ENCODE measurements at regions not wholly inside any gene's neighbourhood (a gene's known extent, or its start where the extent isn't known, plus 50 kb on each side); places are given as distances from the start of the nearest gene placed in this dataset.

GRCh38 chr15:66860844-66861243, 158.8 kb downstream of the SMAD6 start:
- H3K9ac ChIP-seq (ENCODE audit: low read length in 3 of 3): no peak overlapping the region
- no peaks in the 10 kb centered on the region for H3K9me3 ChIP-seq (ENCODE audit: control insufficient read depth in 2 of 3, insufficient read depth in 1 of 3, low read length in 3 of 3)
- no peaks in the 10 kb centered on the region for H3K36me3 ChIP-seq (ENCODE audit: control insufficient read depth in 2 of 3, insufficient read depth in 3 of 3, low read length in 3 of 3)
- TF ChIP-seq CTCF (IDR thresholded peaks at IDR 0.05; ENCODE audit: borderline replicate concordance, extremely low read depth, insufficient read depth): no peak
- H3K4me1 ChIP-seq (ENCODE audit: control insufficient read depth in 2 of 3, insufficient read depth in 2 of 3, low read depth in 1 of 3, low read length in 3 of 3): peaks cover 0 to 2% (median 0%) of the 10 kb centered on the region in 3 donors
- intact Hi-C loops (cut with DNase I): no loop called here
- no peak for FAIRE-seq
- no peak overlapping the region for H3K4me3 ChIP-seq (ENCODE audit: low read length in 3 of 3)
- H3K27me3 ChIP-seq (ENCODE audit: control insufficient read depth, insufficient read depth, low read length): no peaks in the 10 kb centered on the region
- H3K27ac ChIP-seq (ENCODE audit: low read depth in 2 of 2, low read length in 2 of 2): no peak overlapping the region
- peak in 1 of 5 donors; percentile 7 for DNase-seq

GRCh38 chr15:66862111-66862939, 160.3 kb downstream of the SMAD6 start:
- H3K27ac ChIP-seq (ENCODE audit: low read depth in 2 of 2, low read length in 2 of 2): no peak overlapping the region
- no peak overlapping the region for H3K9ac ChIP-seq (ENCODE audit: low read length in 3 of 3)
- DNase-seq (peak in 1 of 5 donors; percentile 24), FAIRE-seq (no peak)
- TF ChIP-seq CTCF (IDR thresholded peaks at IDR 0.05; ENCODE audit: borderline replicate concordance, extremely low read depth, insufficient read depth): no peak
- no peaks in the 10 kb centered on the region for H3K36me3 ChIP-seq (ENCODE audit: control insufficient read depth in 2 of 3, insufficient read depth in 3 of 3, low read length in 3 of 3)
- no peaks in the 10 kb centered on the region for H3K9me3 ChIP-seq (ENCODE audit: control insufficient read depth in 2 of 3, insufficient read depth in 1 of 3, low read length in 3 of 3)
- H3K4me3 ChIP-seq (ENCODE audit: low read length in 3 of 3): no peak overlapping the region
- H3K27me3 ChIP-seq (ENCODE audit: control insufficient read depth, insufficient read depth, low read length): no peaks in the 10 kb centered on the region
- peaks cover 0 to 2% (median 0%) of the 10 kb centered on the region in 3 donors for H3K4me1 ChIP-seq (ENCODE audit: control insufficient read depth in 2 of 3, insufficient read depth in 2 of 3, low read depth in 1 of 3, low read length in 3 of 3)
- intact Hi-C loops (cut with DNase I): no loop called here

GRCh38 chr15:66862940-66863335, 160.9 kb downstream of the SMAD6 start:
- no peak for FAIRE-seq
- Histone ChIP-seq H3K4me3 (ENCODE audit: low read length in 3 of 3) (no peak overlapping the region), H3K9ac (ENCODE audit: low read length in 3 of 3) (no peak overlapping the region)

More at GRCh38 chr15:66862940-66863335, 160.9 kb downstream of the SMAD6 start:
- Histone ChIP-seq H3K36me3 (ENCODE audit: control insufficient read depth in 2 of 3, insufficient read depth in 3 of 3, low read length in 3 of 3) (no peaks in the 10 kb centered on the region), H3K27ac (ENCODE audit: low read depth in 2 of 2, low read length in 2 of 2) (no peak overlapping the region), H3K9me3 (ENCODE audit: control insufficient read depth in 2 of 3, insufficient read depth in 1 of 3, low read length in 3 of 3) (no peaks in the 10 kb centered on the region), H3K27me3 (ENCODE audit: control insufficient read depth, insufficient read depth, low read length) (no peaks in the 10 kb centered on the region), H3K4me1 (ENCODE audit: control insufficient read depth in 2 of 3, insufficient read depth in 2 of 3, low read depth in 1 of 3, low read length in 3 of 3) (peaks cover 0 to 2% (median 0%) of the 10 kb centered on the region in 3 donors)
- intact Hi-C loops (cut with DNase I): no loop called here
- TF ChIP-seq CTCF (IDR thresholded peaks at IDR 0.05; ENCODE audit: borderline replicate concordance, extremely low read depth, insufficient read depth): peak; percentile 90
- peak; percentile 86 to 92 (median 88) for DNase-seq
